NCI-H774 (cell line): ENCODE measurements at regions not wholly inside any gene's neighbourhood (a gene's known extent, or its start where the extent isn't known, plus 50 kb on each side); places are given as distances from the start of the nearest gene placed in this dataset.

Experiments used
- DNase-seq: peaks from one replicate; lab custom pipeline; 2025; lab: John Stamatoyannopoulos, UW

- DNase-seq = no peak
Observed at GRCh38 chr3:87044409-87044808, 53.5 kb upstream of the VGLL3 start.

GRCh38 chr3:87041191-87041590 is 50.2 kb upstream of the VGLL3 start:
- DNase-seq = no peak
